HG03039 (cell line): ENCODE measurements at regions not wholly inside any gene's neighbourhood (a gene's known extent, or its start where the extent isn't known, plus 50 kb on each side); places are given as distances from the start of the nearest gene placed in this dataset.

Experiments used
- ATAC-seq: cut with Tn5 transposase; IDR thresholded peaks from one replicate; pipeline ENCODE4 v1.9.1; 2021; ENCODE audit warnings: mild to moderate bottlenecking, moderate library complexity; ENCODE audit not compliant: unreplicated experiment

GRCh38 chr2:162989507-162989906 lies 150.9 kb upstream of the KCNH7 start:
- no peak for ATAC-seq

GRCh38 chr2:162974771-162975170 lies 136.2 kb upstream of the KCNH7 start:
- no peak for ATAC-seq

GRCh38 chr2:162972383-162972782 lies 133.8 kb upstream of the KCNH7 start:
- ATAC-seq: no peak

- ATAC-seq: no peak
Measured at GRCh38 chr2:162968306-162968705, 129.7 kb upstream of the KCNH7 start.

DNA sequence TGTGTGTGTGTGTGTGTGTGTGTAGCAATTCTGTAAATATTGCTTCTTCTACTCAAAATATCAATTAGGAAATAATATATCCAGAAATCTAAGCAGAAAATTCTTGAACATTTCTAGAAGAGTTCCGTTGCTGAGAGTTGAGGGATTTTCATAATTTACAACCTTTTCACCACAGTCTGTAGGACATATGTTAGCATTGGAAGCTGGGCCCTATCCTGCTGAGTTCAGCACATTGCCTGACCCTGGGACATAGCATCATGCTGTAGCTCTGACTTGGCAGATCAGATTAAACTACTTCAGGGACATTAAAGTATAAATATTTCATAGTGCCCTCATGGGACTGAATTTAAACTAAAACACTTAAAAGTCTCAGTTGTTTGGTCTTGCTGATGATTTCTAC lies 129.2 kb upstream of the KCNH7 start:
- no peak for ATAC-seq

DNA sequence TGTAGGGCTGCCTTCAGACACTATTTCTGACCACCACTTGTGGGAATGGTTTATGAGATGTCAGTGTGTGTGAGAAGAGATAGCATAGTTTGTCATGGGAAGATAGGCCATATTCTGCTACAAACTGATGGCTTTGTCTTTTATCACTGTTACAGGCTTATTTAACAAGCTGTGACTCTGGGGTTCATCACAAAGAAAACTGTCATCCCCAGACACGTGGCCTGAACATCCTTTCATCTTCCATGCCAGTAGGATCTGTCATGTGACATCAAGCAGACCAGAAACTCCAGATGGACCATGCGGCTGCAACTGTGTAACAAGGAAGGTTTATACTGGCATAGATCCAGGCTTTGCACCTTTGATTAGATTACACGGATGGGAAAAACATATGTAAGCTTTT lies 128.6 kb upstream of the KCNH7 start:
- ATAC-seq: no peak

- no peak for ATAC-seq
Measured at GRCh38 chr2:162965191-162965590, 126.6 kb upstream of the KCNH7 start.

GRCh38 chr2:162964513-162964912 lies 125.9 kb upstream of the KCNH7 start:
- no peak for ATAC-seq

DNA sequence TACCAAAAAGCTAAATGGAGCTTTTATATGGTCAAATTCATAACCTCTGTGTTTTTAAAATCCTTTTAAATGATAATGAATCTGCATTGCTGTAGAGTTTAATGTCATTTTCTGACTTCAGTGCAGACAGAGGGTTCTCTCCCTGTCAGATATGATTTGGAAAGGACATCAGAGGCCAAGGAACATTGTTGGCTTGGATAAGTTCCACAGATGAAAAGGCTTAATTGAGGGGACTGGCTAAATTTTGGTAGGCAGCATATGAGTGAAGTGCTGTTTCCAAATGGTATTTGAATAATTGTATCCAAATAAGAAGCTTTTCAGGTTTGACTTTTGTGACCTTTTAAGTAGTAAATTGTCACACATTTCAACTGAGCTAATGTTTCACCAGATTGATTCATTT lies 124.6 kb upstream of the KCNH7 start:
- ATAC-seq: no peak

DNA sequence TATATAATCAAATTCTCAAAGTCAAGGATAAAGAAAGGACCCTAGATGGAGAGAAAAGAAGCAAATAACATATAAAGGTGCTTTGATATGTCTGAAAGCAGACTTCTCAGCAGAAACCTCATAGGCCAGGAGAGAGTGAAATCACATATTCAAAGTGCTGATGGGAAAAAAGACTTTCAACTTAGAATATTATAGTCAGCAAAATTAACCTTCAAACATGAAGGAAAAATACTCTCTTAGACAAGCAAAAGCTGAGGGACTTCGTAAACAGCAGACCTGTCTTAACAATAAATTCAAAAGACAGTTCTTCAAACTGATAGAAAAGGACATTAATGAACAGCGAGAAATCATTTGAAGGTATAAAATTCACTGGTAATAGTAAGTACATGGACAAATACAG lies 107.2 kb upstream of the KCNH7 start:
- ATAC-seq: no peak

- ATAC-seq: no peak
Measured at GRCh38 chr2:162938387-162938786, 99.8 kb upstream of the KCNH7 start.

DNA sequence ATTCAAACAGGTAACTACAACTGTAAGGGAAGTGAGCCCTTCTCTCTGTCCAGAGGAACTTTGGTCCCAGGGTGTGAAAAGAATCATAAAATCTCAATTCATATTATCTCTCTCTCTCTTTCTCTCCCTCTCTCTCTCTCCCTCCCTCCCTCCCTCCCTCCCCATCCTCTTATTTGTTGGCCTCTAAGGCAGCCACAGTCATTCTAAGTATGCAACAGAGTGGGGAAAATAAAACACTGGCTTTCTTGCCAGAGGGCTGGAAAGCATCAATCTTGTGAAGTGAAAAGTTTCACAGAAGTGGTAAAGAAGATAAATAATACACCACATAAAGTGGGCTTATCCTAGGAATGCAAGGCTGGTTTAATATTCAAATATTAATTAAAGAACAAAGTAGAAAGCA lies 95.6 kb upstream of the KCNH7 start:
- ATAC-seq: no peak

- no peak for ATAC-seq
Measured at GRCh38 chr2:162932416-162932815, 93.8 kb upstream of the KCNH7 start.

- no peak for ATAC-seq
Measured at GRCh38 chr2:162929571-162929970, 91.0 kb upstream of the KCNH7 start.

GRCh38 chr2:162928356-162928755 lies 89.8 kb upstream of the KCNH7 start:
- no peak for ATAC-seq

- ATAC-seq: no peak
Measured at GRCh38 chr2:162926907-162927306, 88.3 kb upstream of the KCNH7 start.

GRCh38 chr2:162926501-162926900 lies 87.9 kb upstream of the KCNH7 start:
- ATAC-seq: no peak

DNA sequence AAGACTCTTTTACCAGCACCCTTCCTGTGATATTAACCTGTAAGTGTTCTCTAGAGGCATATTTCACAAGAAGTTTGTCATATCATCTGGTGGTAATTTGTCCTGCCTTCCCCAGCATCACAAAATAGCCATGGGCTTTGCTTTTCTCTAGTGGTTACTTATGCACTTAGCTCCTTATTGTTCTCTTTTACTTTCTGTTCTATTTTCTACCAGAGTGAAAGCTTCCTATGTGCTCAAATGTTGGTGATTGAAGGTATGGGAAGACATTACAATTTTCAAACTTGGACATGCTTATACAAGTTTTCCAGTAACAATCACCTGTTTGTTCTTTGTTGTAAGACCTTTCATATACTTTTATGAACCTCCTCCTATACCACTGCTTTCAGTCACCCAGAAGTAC lies 87.0 kb upstream of the KCNH7 start:
- no peak for ATAC-seq

GRCh38 chr2:162919111-162919510 lies 80.5 kb upstream of the KCNH7 start:
- ATAC-seq: no peak

- no peak for ATAC-seq
Measured at GRCh38 chr2:162917626-162918025, 79.1 kb upstream of the KCNH7 start.

GRCh38 chr2:162916286-162916801 lies 77.8 kb upstream of the KCNH7 start:
- no peak for ATAC-seq

- ATAC-seq: no peak
Measured at GRCh38 chr2:162915858-162916257, 77.3 kb upstream of the KCNH7 start.

- ATAC-seq: no peak
Measured at GRCh38 chr2:162914161-162914560, 75.6 kb upstream of the KCNH7 start.

DNA sequence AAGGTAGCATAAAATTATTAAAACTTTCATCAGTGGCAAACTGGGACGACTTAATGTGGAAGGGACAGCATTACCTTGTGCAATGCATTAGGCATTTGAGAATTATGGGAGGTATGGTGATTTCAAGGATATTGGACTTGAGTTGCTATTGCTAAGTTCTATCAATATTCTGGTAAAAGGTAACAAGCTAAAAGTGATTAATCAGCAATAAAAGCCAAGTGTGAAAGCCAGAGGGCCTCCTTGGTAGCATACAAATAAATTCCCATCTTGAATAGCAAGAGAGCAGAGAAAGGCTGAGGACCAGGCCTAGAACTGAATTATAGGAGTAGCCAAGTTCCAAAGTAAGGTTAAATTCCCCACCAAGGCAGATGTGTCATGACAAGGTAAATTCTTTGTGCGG lies 74.2 kb upstream of the KCNH7 start:
- ATAC-seq: no peak
